Hepatocyte (in vitro differentiated cells): ENCODE measurements at regions not wholly inside any gene's neighbourhood (a gene's known extent, or its start where the extent isn't known, plus 50 kb on each side); places are given as distances from the start of the nearest gene placed in this dataset.
"Not testable (repeated sequence)": the region's sequence is repeated elsewhere in the genome, so short reads cannot be mapped to it uniquely, and the experiment has no call there.

ENCODE experiments used
- DNase-seq: peaks from one replicate; pipeline ENCODE4 v3.0.0-alpha.2; 2016; ENCODE audit warnings: low spot score
- H2AFZ ChIP-seq: fragments of 200-600 bp; sonication (generic); 2 replicates; pipeline ENCODE4 v1.6.0; 2016; ENCODE audit warnings: antibody characterized with exemption, mild to moderate bottlenecking
- H3K27ac ChIP-seq: fragments of 200-600 bp; sonication (generic); 2 replicates; pipeline ENCODE4 v1.5.1; 2016; ENCODE audit warnings: mild to moderate bottlenecking
- H3K27me3 ChIP-seq: fragments of 200-600 bp; sonication (generic); 2 replicates; pipeline ENCODE4 v1.6.1; 2016
- H3K36me3 ChIP-seq: fragments of 200-600 bp; sonication (generic); replicated peaks from 2 replicates; pipeline ENCODE4 v1.5.1; 2016; ENCODE audit warnings: low read depth; ENCODE audit not compliant: insufficient read depth
- H3K4me1 ChIP-seq: fragments of 200-600 bp; sonication (generic); 2 replicates; pipeline ENCODE4 v1.5.1; 2016; ENCODE audit warnings: mild to moderate bottlenecking, moderate library complexity; ENCODE audit not compliant: insufficient read depth
- H3K4me2 ChIP-seq: fragments of 200-600 bp; sonication (generic); 2 replicates; pipeline ENCODE4 v1.6.0; 2016
- H3K4me3 ChIP-seq: fragments of 200-600 bp; sonication (generic); 2 replicates; pipeline ENCODE4 v1.5.1; 2016; ENCODE audit warnings: mild to moderate bottlenecking
- H3K79me2 ChIP-seq: fragments of 200-600 bp; sonication (generic); 2 replicates; pipeline ENCODE4 v1.6.0; 2017; ENCODE audit warnings: mild to moderate bottlenecking
- H3K9me2 ChIP-seq: fragments of 200-600 bp; sonication (generic); replicated peaks from 2 replicates; pipeline ENCODE4 v1.6.0; 2017; ENCODE audit warnings: mild to moderate bottlenecking; ENCODE audit not compliant: insufficient read depth
- H3K9me3 ChIP-seq: fragments of 200-600 bp; sonication (generic); 2 replicates; pipeline ENCODE4 v1.5.1; 2016; ENCODE audit warnings: low read depth, mild to moderate bottlenecking
- H4K20me1 ChIP-seq: fragments of 200-600 bp; sonication (generic); 2 replicates; pipeline ENCODE4 v1.6.0; 2016; ENCODE audit warnings: mild to moderate bottlenecking; ENCODE audit not compliant: insufficient read depth, poor library complexity, severe bottlenecking
- CTCF ChIP-seq: fragments of 200-600 bp; sonication (generic); IDR thresholded peaks from 2 replicates; pipeline ENCODE4 v1.5.1; 2016; ENCODE audit warnings: antibody characterized with exemption, mild to moderate bottlenecking; ENCODE audit not compliant: poor library complexity
- EZH2 ChIP-seq: fragments of 200-600 bp; sonication (generic); IDR thresholded peaks from 2 replicates; pipeline ENCODE4 v1.6.1; 2016; ENCODE audit warnings: antibody characterized with exemption, mild to moderate bottlenecking, borderline replicate concordance
- EZH2phosphoT487 ChIP-seq: fragments of 200-600 bp; sonication (generic); IDR thresholded peaks from one replicate; pipeline ENCODE4 v1.6.1; 2018; ENCODE audit warnings: antibody characterized with exemption, mild to moderate bottlenecking, low read depth, moderate library complexity; ENCODE audit not compliant: unreplicated experiment, severe bottlenecking
- WGBS: methylation state at CpG from one replicate; pipeline ENCODE4 v1.1.6; 2016; ENCODE audit warnings: low lambda C conversion rate; ENCODE audit errors: missing lambda C conversion rate; 5-methylcytosine and 5-hydroxymethylcytosine counted together

DNA sequence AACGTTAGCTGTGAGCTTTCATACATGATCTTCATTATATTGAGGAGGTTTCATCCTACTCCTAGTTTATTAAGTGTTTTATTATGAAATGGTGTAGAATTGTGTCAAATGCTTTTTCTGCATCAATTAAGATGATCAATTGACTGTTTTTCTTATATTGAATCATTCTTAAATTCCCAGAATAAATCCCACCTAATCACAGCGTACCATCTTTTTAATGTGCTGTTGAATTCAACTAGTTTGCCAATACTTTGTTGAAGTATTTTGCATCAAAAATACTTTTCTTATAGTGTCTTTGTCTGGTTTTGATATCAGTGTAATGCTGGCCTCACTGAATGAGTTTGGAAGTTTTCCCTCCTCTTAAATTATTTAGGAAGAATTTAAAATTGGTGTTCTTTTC lies 138.6 kb upstream of the SGCG start:
- TF ChIP-seq EZH2phosphoT487 (no peak), EZH2 (no peak), CTCF (no peak)
- no peaks in the 10 kb centered on the region for H4K20me1 ChIP-seq
- H3K27ac ChIP-seq, result no peak overlapping the region
- no peaks in the 10 kb centered on the region for H3K9me2 ChIP-seq
- no peak overlapping the region for H3K4me3 ChIP-seq
- WGBS, result 98% methylated on average over 2 of the region's 2 CpGs
- H2AFZ ChIP-seq, result no peak overlapping the region
- H3K4me2 ChIP-seq, result no peak overlapping the region
- no peaks in the 10 kb centered on the region for H3K36me3 ChIP-seq
- no peak for DNase-seq
- peaks cover 9% of the 10 kb centered on the region for H3K4me1 ChIP-seq
- H3K9me3 ChIP-seq, result no peaks in the 10 kb centered on the region
- no peaks in the 10 kb centered on the region for H3K79me2 ChIP-seq
- no peaks in the 10 kb centered on the region for H3K27me3 ChIP-seq

DNA sequence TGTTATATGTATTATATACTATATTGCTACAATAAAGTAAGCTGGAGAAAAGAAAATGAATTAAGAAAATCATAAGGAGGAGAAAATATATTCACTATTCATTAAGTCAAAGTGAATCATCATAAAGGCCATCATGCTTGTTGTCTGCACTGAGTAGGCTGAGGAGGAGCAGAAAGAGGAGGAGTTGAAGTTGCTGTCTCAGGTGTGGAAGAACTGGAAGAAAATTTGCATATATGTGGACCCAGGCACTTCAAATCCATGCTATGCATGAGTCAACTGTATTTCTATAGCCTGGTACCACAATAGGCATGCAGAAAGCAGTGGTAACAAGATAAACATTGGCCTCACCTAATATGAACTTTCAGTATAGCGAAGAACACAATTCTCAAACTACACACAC lies 135.9 kb upstream of the SGCG start:
- H3K27ac ChIP-seq, result no peak overlapping the region
- no peaks in the 10 kb centered on the region for H3K9me3 ChIP-seq
- H3K9me2 ChIP-seq, result no peaks in the 10 kb centered on the region
- H3K4me3 ChIP-seq, result no peak overlapping the region
- no peaks in the 10 kb centered on the region for H4K20me1 ChIP-seq
- H3K36me3 ChIP-seq, result no peaks in the 10 kb centered on the region
- H3K4me2 ChIP-seq, result no peak overlapping the region
- 97% methylated on average over 1 of the region's 1 CpG for WGBS
- no peaks in the 10 kb centered on the region for H3K79me2 ChIP-seq
- TF ChIP-seq EZH2phosphoT487, result no peak
- no peak for TF ChIP-seq EZH2
- no peak for TF ChIP-seq CTCF
- H3K4me1 ChIP-seq, result peaks cover 14% of the 10 kb centered on the region
- no peak for DNase-seq
- H3K27me3 ChIP-seq, result no peaks in the 10 kb centered on the region
- H2AFZ ChIP-seq, result no peak overlapping the region

DNA sequence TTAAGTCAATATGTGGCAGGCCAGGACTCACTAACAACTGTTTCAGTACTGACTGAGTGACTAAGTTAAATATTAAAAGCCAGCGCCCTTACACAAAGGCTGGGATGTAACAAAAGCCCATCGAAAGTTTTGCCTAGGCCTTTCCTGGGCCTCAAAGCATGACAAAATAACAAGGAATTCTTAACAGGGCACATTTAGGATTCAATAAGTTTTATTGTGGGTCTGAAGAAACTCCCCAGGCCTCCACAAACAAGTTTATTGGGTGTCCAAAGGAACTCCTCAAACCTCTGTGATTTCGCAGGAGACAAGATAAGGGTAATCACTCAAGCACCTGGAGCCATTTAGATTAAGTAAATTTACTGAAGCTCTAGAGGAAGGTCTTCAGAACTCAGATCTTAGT lies 130.7 kb upstream of the SGCG start:
- Histone ChIP-seq H3K4me1 (peaks cover 18% of the 10 kb centered on the region), H3K79me2 (no peaks in the 10 kb centered on the region), H3K27ac (peak overlapping the region; percentile 71), H3K36me3 (no peaks in the 10 kb centered on the region), H3K9me3 (no peaks in the 10 kb centered on the region), H4K20me1 (no peaks in the 10 kb centered on the region), H2AFZ (peak overlapping the region; percentile 17), H3K27me3 (no peaks in the 10 kb centered on the region), H3K4me3 (no peak overlapping the region), H3K4me2 (peak overlapping the region; percentile 38), H3K9me2 (no peaks in the 10 kb centered on the region)
- 11% methylated on average over 3 of the region's 3 CpGs for WGBS
- TF ChIP-seq EZH2, result no peak
- TF ChIP-seq CTCF, result no peak
- TF ChIP-seq EZH2phosphoT487, result no peak
- DNase-seq, result peak; percentile 33

DNA sequence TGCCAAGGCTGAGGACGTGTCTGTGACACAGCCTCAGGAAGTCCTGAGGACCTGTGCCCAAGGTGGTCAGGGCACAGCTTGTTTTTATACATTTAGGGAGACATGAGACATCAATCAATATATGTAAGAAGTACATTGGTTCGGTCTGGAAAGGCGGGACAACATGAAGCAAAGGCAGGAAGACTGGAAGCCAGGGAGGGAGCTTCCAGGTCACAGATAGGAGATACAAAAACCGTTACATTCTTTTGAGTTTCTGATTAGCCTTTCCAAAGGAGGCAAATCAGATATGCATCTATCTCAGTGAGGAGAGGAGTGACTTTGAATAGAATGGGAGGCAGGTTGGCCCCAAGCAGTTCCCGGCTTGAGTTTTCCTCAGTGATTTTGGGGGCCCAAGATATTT lies 127.1 kb upstream of the SGCG start:
- H4K20me1 ChIP-seq, DNase-seq, H3K27ac ChIP-seq, H3K4me2 ChIP-seq, H2AFZ ChIP-seq, H3K79me2 ChIP-seq, H3K9me2 ChIP-seq, H3K27me3 ChIP-seq, H3K9me3 ChIP-seq, H3K4me3 ChIP-seq, H3K36me3 ChIP-seq: not testable (repeated sequence)
- peaks cover 16% of the 10 kb centered on the region for H3K4me1 ChIP-seq
- WGBS, result 71% methylated on average over 5 of the region's 5 CpGs
